SU-DHL-6 (cell line): ENCODE measurements at regions not wholly inside any gene's neighbourhood (a gene's known extent, or its start where the extent isn't known, plus 50 kb on each side); places are given as distances from the start of the nearest gene placed in this dataset.

Source experiments
- H2AFZ ChIP-seq: fragments of 200-600 bp; sonication (generic); 2 replicates; pipeline ENCODE4 v1.6.1; 2014; ENCODE audit warnings: low read depth, mild to moderate bottlenecking, moderate library complexity, mixed read lengths, antibody characterized with exemption, low read length; ENCODE audit not compliant: severe bottlenecking
- H3F3A ChIP-seq: fragments of 200-600 bp; shearing (Covaris generic); 2 replicates; pipeline ENCODE4 v1.6.0; 2016; ENCODE audit warnings: antibody characterized with exemption, mild to moderate bottlenecking; ENCODE audit not compliant: insufficient read depth
- H3K27ac ChIP-seq: fragments of 200-600 bp; sonication (generic); 2 replicates; pipeline ENCODE4 v1.5.1; 2016; ENCODE audit warnings: low read depth, mild to moderate bottlenecking, low read length, moderate library complexity, mixed read lengths
- H3K27me3 ChIP-seq: fragments of 200-600 bp; sonication (generic), shearing (Covaris generic); 2 replicates; pipeline ENCODE4 v1.6.0; 2014; ENCODE audit warnings: mild to moderate bottlenecking, low read length
- H3K36me3 ChIP-seq: fragments of 200-600 bp; sonication (generic); 2 replicates; pipeline ENCODE4 v1.6.1; 2014; ENCODE audit warnings: mild to moderate bottlenecking, low read length, mixed read lengths
- H3K4me2 ChIP-seq: fragments of 300-600, 200-600 bp; shearing (Covaris generic), sonication (generic); 2 replicates; pipeline ENCODE4 v1.6.0; 2014; ENCODE audit warnings: low read length, low read depth, mild to moderate bottlenecking; ENCODE audit not compliant: poor library complexity, severe bottlenecking
- H3K4me3 ChIP-seq: fragments of 200-600 bp; sonication (generic); 2 replicates; pipeline ENCODE4 v1.5.1; 2014; ENCODE audit warnings: antibody characterized with exemption, low read length, mild to moderate bottlenecking, mixed read lengths; ENCODE audit not compliant: insufficient read depth, poor library complexity, severe bottlenecking
- H3K79me2 ChIP-seq: fragments of 200-600 bp; sonication (generic); 2 replicates; pipeline ENCODE4 v1.6.1; 2014; ENCODE audit warnings: mild to moderate bottlenecking, low read length, moderate library complexity; ENCODE audit not compliant: insufficient read depth
- H3K9ac ChIP-seq: fragments of 200-600 bp; sonication (generic); 2 replicates; pipeline ENCODE4 v1.7.0; 2014; ENCODE audit warnings: mild to moderate bottlenecking, low read length
- H3K9me2 ChIP-seq: fragments of 200-600 bp; sonication (generic); replicated peaks from 2 replicates; pipeline ENCODE4 v1.6.1; 2014; ENCODE audit warnings: low read length; ENCODE audit not compliant: insufficient read depth
- H3K9me3 ChIP-seq: fragments of 200-600 bp; sonication (generic); 2 replicates; pipeline ENCODE4 v1.6.1; 2014; ENCODE audit warnings: low read length, mixed read lengths; ENCODE audit not compliant: insufficient read depth
- H4K20me1 ChIP-seq: fragments of 200-600 bp; sonication (generic); 2 replicates; pipeline ENCODE4 v1.6.1; 2014; ENCODE audit warnings: low read depth, mild to moderate bottlenecking, antibody characterized with exemption, low read length, moderate library complexity, mixed read lengths
- CTCF ChIP-seq: fragments of 200-600 bp; sonication (generic); IDR thresholded peaks from one replicate; pipeline ENCODE4 v1.5.1; 2017; ENCODE audit warnings: antibody characterized with exemption, mild to moderate bottlenecking, low read length, moderate library complexity; ENCODE audit not compliant: insufficient read depth, poor library complexity, severe bottlenecking
- EZH2phosphoT487 ChIP-seq: fragments of 200-600 bp; sonication (generic), shearing (Covaris generic); conservative IDR thresholded peaks from 2 replicates; pipeline ENCODE4 v1.6.1; 2018; ENCODE audit warnings: mild to moderate bottlenecking, antibody characterized with exemption, low read length, moderate library complexity, mixed read lengths

GRCh38 chr12:118900993-118901392 is 80.3 kb upstream of the SRRM4 start:
- Histone ChIP-seq H3F3A (no peaks in the 10 kb centered on the region), H3K36me3 (no peaks in the 10 kb centered on the region), H3K4me2 (no peak overlapping the region), H3K9ac (no peak overlapping the region), H3K27ac (no peak overlapping the region), H3K9me2 (no peaks in the 10 kb centered on the region), H3K27me3 (no peaks in the 10 kb centered on the region), H4K20me1 (no peaks in the 10 kb centered on the region), H2AFZ (no peak overlapping the region), H3K79me2 (no peaks in the 10 kb centered on the region), H3K4me3 (no peak overlapping the region), H3K9me3 (no peaks in the 10 kb centered on the region)
- TF ChIP-seq CTCF (no peak), EZH2phosphoT487 (no peak)

GRCh38 chr12:118908811-118909210 is 72.5 kb upstream of the SRRM4 start:
- Histone ChIP-seq H3K27me3 (no peaks in the 10 kb centered on the region), H3K79me2 (no peaks in the 10 kb centered on the region), H3K27ac (no peak overlapping the region), H3K9ac (no peak overlapping the region), H3K4me2 (no peak overlapping the region), H3F3A (no peaks in the 10 kb centered on the region), H3K9me2 (no peaks in the 10 kb centered on the region), H3K36me3 (no peaks in the 10 kb centered on the region), H2AFZ (no peak overlapping the region), H4K20me1 (no peaks in the 10 kb centered on the region), H3K9me3 (no peaks in the 10 kb centered on the region), H3K4me3 (no peak overlapping the region)
- no peak for TF ChIP-seq CTCF
- no peak for TF ChIP-seq EZH2phosphoT487

- H3K9me3 ChIP-seq, result no peaks in the 10 kb centered on the region
- no peak for TF ChIP-seq CTCF
- TF ChIP-seq EZH2phosphoT487, result no peak
- H2AFZ ChIP-seq, result no peak overlapping the region
- no peaks in the 10 kb centered on the region for H3K9me2 ChIP-seq
- no peaks in the 10 kb centered on the region for H3K27me3 ChIP-seq
- no peaks in the 10 kb centered on the region for H3F3A ChIP-seq
- H4K20me1 ChIP-seq, result no peaks in the 10 kb centered on the region
- H3K79me2 ChIP-seq, result no peaks in the 10 kb centered on the region
- no peak overlapping the region for H3K27ac ChIP-seq
- H3K4me2 ChIP-seq, result no peak overlapping the region
- H3K36me3 ChIP-seq, result no peaks in the 10 kb centered on the region
- no peak overlapping the region for H3K9ac ChIP-seq
- no peak overlapping the region for H3K4me3 ChIP-seq
Measured at GRCh38 chr12:118912697-118913270, 68.6 kb upstream of the SRRM4 start.
